Sigmoid colon (tissue), 4 donors: ENCODE measurements at regions not wholly inside any gene's neighbourhood (a gene's known extent, or its start where the extent isn't known, plus 50 kb on each side); places are given as distances from the start of the nearest gene placed in this dataset.

Experiments
- CTCF ChIP-seq, 4 experiments: fragments of 450-650 bp in 3 of 4; fragments of 200-600 bp in 1 of 4; IDR thresholded peaks; one replicate each; pipeline ENCODE4 v1.5.1; 2016 to 2019; ENCODE audit warnings: antibody characterized with exemption in 4 of 4, mild to moderate bottlenecking in 3 of 4, moderate library complexity in 2 of 4
- EP300 ChIP-seq, 4 donors: sonication (generic); formaldehyde crosslinking; IDR thresholded peaks; one replicate each; pipeline ENCODE4 v1.6.1; 2017; ENCODE audit warnings: antibody characterized with exemption in 4 of 4
- POLR2A ChIP-seq, 2 donors: fragments of 450-650 bp; IDR thresholded peaks; one replicate each; pipeline ENCODE4 v1.6.1; 2016; ENCODE audit warnings: antibody characterized with exemption in 2 of 2, mild to moderate bottlenecking in 2 of 2, moderate library complexity in 2 of 2
- POLR2AphosphoS5 ChIP-seq, 4 donors: sonication (generic); formaldehyde crosslinking; IDR thresholded peaks; one replicate each; pipeline ENCODE4 v1.6.1; 2017; ENCODE audit warnings: antibody characterized with exemption in 4 of 4

- TF ChIP-seq CTCF (IDR thresholded peaks at IDR 0.05) = no peak
- no peak for TF ChIP-seq POLR2A (IDR thresholded peaks at IDR 0.05)
- TF ChIP-seq POLR2AphosphoS5 (IDR thresholded peaks at IDR 0.05) = no peak
- TF ChIP-seq EP300 (IDR thresholded peaks at IDR 0.05) = no peak
Observed at GRCh38 chr13:34086281-34086680, 268.3 kb downstream of the RFC3 start.
